GM12878 (cell line): ENCODE measurements at regions not wholly inside any gene's neighbourhood (a gene's known extent, or its start where the extent isn't known, plus 50 kb on each side); places are given as distances from the start of the nearest gene placed in this dataset.

ENCODE experiments used
- ATAC-seq: fragments of 200-7000 bp; cut with Tn5 transposase; 3 replicates; pipeline ENCODE4 v1.9.1; 2020; ENCODE audit warnings: mild to moderate bottlenecking, moderate library complexity
- BruUV-seq: library from RNA; stranded (reverse); fragments of 400-500 nt; replicated peaks from 2 replicates; lab custom pipeline; 2021; lab: Mats Ljungman, UMichigan
- CTCF ChIA-PET: fragments of 300-600 bp; sonication (Branson Sonifier 250); formaldehyde crosslinking; extraction: SDS; loops from one replicate; lab custom pipeline; 2021; ENCODE audit warnings: inconsistent platforms; lab: Yijun Ruan, JAX
- POLR2A ChIA-PET: fragments of 350-600 bp; formaldehyde crosslinking; extraction: SDS; loops from one replicate; lab custom pipeline; 2021; ENCODE audit warnings: inconsistent platforms; lab: Charles Lee
- RAD21 ChIA-PET: fragments of 300-600 bp; sonication (Branson Sonifier 250); formaldehyde crosslinking; loops from one replicate; lab custom pipeline; 2023; ENCODE audit warnings: antibody characterized with exemption; ENCODE audit not compliant: unreplicated experiment; lab: Charles Lee
- SMC1A ChIA-PET: fragments of 300-600 bp; sonication (Branson Sonifier 250); formaldehyde crosslinking; loops from one replicate; lab custom pipeline; 2023; ENCODE audit not compliant: unreplicated experiment, uncharacterized antibody; lab: Charles Lee
- DNase-seq: peaks from one replicate; pipeline ENCODE4 v3.0.0-alpha.2; 2011; ENCODE audit warnings: low read depth, low spot score
- FAIRE-seq: peaks from 3 replicates; lab custom pipeline; 2011; peaks lifted over from hg19 to GRCh38; lab: Jason Lieb, UNC
- H2AFZ ChIP-seq: 2 replicates; pipeline ENCODE4 v1.6.0; 2011; ENCODE audit warnings: low read depth, low read length, control low read depth; ENCODE audit not compliant: control insufficient read depth
- H3K27ac ChIP-seq: 2 replicates; pipeline ENCODE4 v1.5.1; 2011; ENCODE audit warnings: control low read depth; ENCODE audit not compliant: control insufficient read depth, insufficient read depth
- H3K27me3 ChIP-seq, 2 experiments: replicated peaks in 1 of 2; 2 replicates each; pipeline versions ENCODE4 v1.6.0 to v1.6.1; 2011; ENCODE audit warnings: low read length in 1 of 2; ENCODE audit not compliant: control insufficient read depth in 2 of 2, insufficient read depth in 2 of 2
- H3K36me3 ChIP-seq, 2 experiments: 2 replicates each; pipeline ENCODE4 v1.5.1; 2011; ENCODE audit warnings: low read length in 1 of 2; ENCODE audit not compliant: control insufficient read depth in 2 of 2, insufficient read depth in 2 of 2
- H3K4me1 ChIP-seq: 2 replicates; pipeline ENCODE4 v1.6.1; 2011; ENCODE audit warnings: mild to moderate bottlenecking, low read length, moderate library complexity, mixed read lengths; ENCODE audit not compliant: control insufficient read depth, insufficient read depth
- H3K4me2 ChIP-seq: 2 replicates; pipeline ENCODE4 v1.6.0; 2011; ENCODE audit warnings: control low read depth; ENCODE audit not compliant: control insufficient read depth, insufficient read depth
- H3K4me3 ChIP-seq: fragments of 200-600 bp; sonication (generic); 2 replicates; pipeline ENCODE4 v1.5.1; 2016
- H3K79me2 ChIP-seq: 2 replicates; pipeline ENCODE4 v1.6.0; 2011; ENCODE audit warnings: low read length; ENCODE audit not compliant: control insufficient read depth, insufficient read depth
- H3K9ac ChIP-seq: 2 replicates; pipeline ENCODE4 v1.8.0; 2011; ENCODE audit warnings: low read length, control low read depth, mixed read lengths; ENCODE audit not compliant: control insufficient read depth, insufficient read depth
- H3K9me3 ChIP-seq: replicated peaks from 3 replicates; pipeline ENCODE4 v1.5.1; 2011; ENCODE audit warnings: mild to moderate bottlenecking, low read length; ENCODE audit not compliant: control insufficient read depth, insufficient read depth
- H4K20me1 ChIP-seq: 2 replicates; pipeline ENCODE4 v1.6.0; 2011; ENCODE audit not compliant: control insufficient read depth, insufficient read depth
- BRCA1 ChIP-seq: IDR thresholded peaks from 2 replicates; pipeline ENCODE4 v1.6.1; 2011; ENCODE audit warnings: low read depth, low read length, improper control_type of control experiment
- CBFB ChIP-seq: IDR thresholded peaks from 2 replicates; pipeline ENCODE4 v1.6.1; 2016; ENCODE audit warnings: antibody characterized with exemption, low read depth
- CHD1 ChIP-seq: IDR thresholded peaks from 2 replicates; pipeline ENCODE4 v1.6.1; 2012; ENCODE audit warnings: low read depth, low read length, improper control_type of control experiment
- CUX1 ChIP-seq: IDR thresholded peaks from 2 replicates; pipeline ENCODE4 v1.6.1; 2012; ENCODE audit warnings: improper control_type of control experiment, low read depth, low read length; ENCODE audit not compliant: insufficient replicate concordance
- FOXM1 ChIP-seq: IDR thresholded peaks from 2 replicates; pipeline ENCODE4 v1.6.1; 2012; ENCODE audit warnings: low read depth, mild to moderate bottlenecking, inconsistent platforms, low read length, moderate library complexity
- GABPA ChIP-seq: IDR thresholded peaks from 2 replicates; pipeline ENCODE4 v1.6.1; 2014; ENCODE audit warnings: antibody characterized with exemption, low read depth, mild to moderate bottlenecking, inconsistent platforms
- MYC ChIP-seq: IDR thresholded peaks from 2 replicates; pipeline ENCODE4 v1.6.1; 2011; ENCODE audit warnings: mild to moderate bottlenecking, low read length, moderate library complexity, inconsistent platforms; ENCODE audit not compliant: insufficient read depth, insufficient replicate concordance, insufficient read length, severe bottlenecking
- NBN ChIP-seq: fragments of 450-650 bp; IDR thresholded peaks from 2 replicates; pipeline ENCODE4 v1.6.1; 2016
- NFIC ChIP-seq: IDR thresholded peaks from 2 replicates; pipeline ENCODE4 v1.6.1; 2012; ENCODE audit warnings: low read depth, mild to moderate bottlenecking, inconsistent platforms, low read length, moderate library complexity
- SMAD5 ChIP-seq: IDR thresholded peaks from 2 replicates; pipeline ENCODE4 v1.6.1; 2016; ENCODE audit warnings: antibody characterized with exemption, low read depth
- SREBF1 ChIP-seq: IDR thresholded peaks from 2 replicates; pipeline ENCODE4 v1.6.1; 2012; ENCODE audit warnings: mild to moderate bottlenecking, low read length
- ZBTB33 ChIP-seq: fragments of 450-650 bp; IDR thresholded peaks from 2 replicates; pipeline ENCODE4 v1.6.1; 2017; ENCODE audit warnings: mild to moderate bottlenecking
- WGBS: methylation state at CpG from one replicate; pipeline ENCODE4 v1.1.6; 2016; ENCODE audit warnings: low lambda C conversion rate; ENCODE audit not compliant: insufficient replicate concordance, insufficient coverage; ENCODE audit errors: missing lambda C conversion rate; 5-methylcytosine and 5-hydroxymethylcytosine counted together
- in situ Hi-C: fragments of 300-500 bp; cut with MboI; formaldehyde crosslinking; loops from 9 replicates; pipeline ENCODE4 v1.14.3; 2018; ENCODE audit warnings: mixed read lengths
- intact Hi-C: fragments of 100-400 bp; cut with micrococcal nuclease; formaldehyde crosslinking; loops from one replicate; pipeline ENCODE4 v1.14.2; 2022; ENCODE audit not compliant: unreplicated experiment
- TF ChIP-seq, protein P1 (sequence below): fragments of 450-650 bp; IDR thresholded peaks from 2 replicates; pipeline ENCODE4 v1.6.1; 2016; ENCODE audit warnings: mild to moderate bottlenecking
- TF ChIP-seq, protein P2 (sequence below): IDR thresholded peaks from 2 replicates; pipeline ENCODE4 v1.6.1; 2011; ENCODE audit warnings: low read depth, low read length, improper control_type of control experiment, borderline replicate concordance

- TF ChIP-seq ZBTB33 (no peak), CHD1 (no peak)
Observed at GRCh38 chr21:28827422-28827821, 165.3 kb downstream of the LTN1 start (continued).

- in situ Hi-C loops (no loop called here), intact Hi-C loops (no loop called here)
- Histone ChIP-seq H3K79me2 (no peaks in the 10 kb centered on the region), H4K20me1 (no peaks in the 10 kb centered on the region), H2AFZ (no peak overlapping the region), H3K9ac (no peak overlapping the region), H3K9me3 (no peaks in the 10 kb centered on the region), H3K4me3 (no peak overlapping the region), H3K36me3 (no peaks in the 10 kb centered on the region), H3K4me1 (no peaks in the 10 kb centered on the region), H3K4me2 (no peak overlapping the region), H3K27ac (no peak overlapping the region), H3K27me3 (no peaks in the 10 kb centered on the region)
- RAD21 ChIA-PET = no interaction called here
- no peak for FAIRE-seq
- 21% methylated on average over 6 of the region's 6 CpGs for WGBS
- POLR2A ChIA-PET = no interaction called here
- CTCF ChIA-PET = no interaction called here
- no peak for ATAC-seq
- SMC1A ChIA-PET = interaction anchor here (0.8 kb wide), 1 partner anchor 141 kb away, joined by 3 read pairs; no protein-coding TSS in a partner anchor
- no peak for DNase-seq
- BruUV-seq = no TSS peak
- TF ChIP-seq FOXM1 = no peak
- TF ChIP-seq CUX1 = no peak
- no peak for TF ChIP-seq NFIC
- TF ChIP-seq, protein P1, sequence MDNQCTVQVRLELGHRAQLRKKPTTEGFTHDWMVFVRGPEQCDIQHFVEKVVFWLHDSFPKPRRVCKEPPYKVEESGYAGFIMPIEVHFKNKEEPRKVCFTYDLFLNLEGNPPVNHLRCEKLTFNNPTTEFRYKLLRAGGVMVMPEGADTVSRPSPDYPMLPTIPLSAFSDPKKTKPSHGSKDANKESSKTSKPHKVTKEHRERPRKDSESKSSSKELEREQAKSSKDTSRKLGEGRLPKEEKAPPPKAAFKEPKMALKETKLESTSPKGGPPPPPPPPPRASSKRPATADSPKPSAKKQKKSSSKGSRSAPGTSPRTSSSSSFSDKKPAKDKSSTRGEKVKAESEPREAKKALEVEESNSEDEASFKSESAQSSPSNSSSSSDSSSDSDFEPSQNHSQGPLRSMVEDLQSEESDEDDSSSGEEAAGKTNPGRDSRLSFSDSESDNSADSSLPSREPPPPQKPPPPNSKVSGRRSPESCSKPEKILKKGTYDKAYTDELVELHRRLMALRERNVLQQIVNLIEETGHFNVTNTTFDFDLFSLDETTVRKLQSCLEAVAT = no peak
- TF ChIP-seq MYC = no peak
- no peak for TF ChIP-seq SMAD5
- TF ChIP-seq BRCA1 = no peak
- no peak for TF ChIP-seq NBN
- no peak for TF ChIP-seq GABPA
- no peak for TF ChIP-seq CBFB
- TF ChIP-seq, protein P2, sequence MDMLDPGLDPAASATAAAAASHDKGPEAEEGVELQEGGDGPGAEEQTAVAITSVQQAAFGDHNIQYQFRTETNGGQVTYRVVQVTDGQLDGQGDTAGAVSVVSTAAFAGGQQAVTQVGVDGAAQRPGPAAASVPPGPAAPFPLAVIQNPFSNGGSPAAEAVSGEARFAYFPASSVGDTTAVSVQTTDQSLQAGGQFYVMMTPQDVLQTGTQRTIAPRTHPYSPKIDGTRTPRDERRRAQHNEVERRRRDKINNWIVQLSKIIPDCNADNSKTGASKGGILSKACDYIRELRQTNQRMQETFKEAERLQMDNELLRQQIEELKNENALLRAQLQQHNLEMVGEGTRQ = no peak
- no peak for TF ChIP-seq SREBF1
Observed at GRCh38 chr21:28826569-28826968, 166.1 kb downstream of the LTN1 start.
